ENCODE measurements at regions not wholly inside any gene's neighbourhood (a gene's known extent, or its start where the extent isn't known, plus 50 kb on each side); places are given as distances from the start of the nearest gene placed in this dataset.

DNA sequence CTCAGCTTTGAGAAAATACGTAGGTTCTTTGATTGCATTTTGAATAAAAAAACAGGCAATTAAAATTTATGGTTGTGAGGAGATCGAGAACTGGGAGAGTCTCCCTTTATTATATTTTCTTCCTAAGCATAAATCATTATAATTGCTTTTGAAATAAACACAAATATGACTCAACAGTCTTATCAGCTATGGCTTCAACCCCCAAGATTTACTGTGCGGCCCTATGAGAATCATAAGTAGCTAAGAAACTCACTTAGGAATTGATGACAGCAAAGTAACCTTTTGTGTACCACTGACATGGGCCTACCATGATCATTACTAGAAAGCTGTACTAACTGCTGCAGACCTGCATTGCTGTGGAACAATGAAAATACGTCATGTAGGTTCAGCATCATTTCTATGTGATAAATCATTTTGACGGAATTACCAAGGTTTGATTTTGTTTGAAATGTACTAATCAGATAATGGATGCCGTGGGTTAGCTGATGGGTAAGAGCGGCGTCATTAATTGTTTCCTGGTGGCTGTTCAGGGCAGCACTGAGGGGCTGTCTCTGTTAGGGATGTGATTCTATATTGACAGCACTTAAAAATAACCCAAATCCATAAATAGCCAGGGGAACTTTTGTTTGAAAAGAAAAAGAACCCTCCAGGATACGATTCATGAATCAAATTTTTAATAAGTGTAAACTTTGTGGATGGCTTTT, 51.5 kb upstream of the GPRIN3 start:
- Histone ChIP-seq H3K27ac (no peak overlapping the region), H3K4me3 (ENCODE audit: low read depth, low read length) (no peak overlapping the region), H3K36me3 (replicated peaks) (no peaks in the 10 kb centered on the region), H3K27me3 (replicated peaks) (no peaks in the 10 kb centered on the region)
- in situ Hi-C loops (cut with HindIII; ENCODE audit: low pct_ligation_motif_present, low sequenced_read_pairs), result no loop called here
- TF ChIP-seq, protein P1, sequence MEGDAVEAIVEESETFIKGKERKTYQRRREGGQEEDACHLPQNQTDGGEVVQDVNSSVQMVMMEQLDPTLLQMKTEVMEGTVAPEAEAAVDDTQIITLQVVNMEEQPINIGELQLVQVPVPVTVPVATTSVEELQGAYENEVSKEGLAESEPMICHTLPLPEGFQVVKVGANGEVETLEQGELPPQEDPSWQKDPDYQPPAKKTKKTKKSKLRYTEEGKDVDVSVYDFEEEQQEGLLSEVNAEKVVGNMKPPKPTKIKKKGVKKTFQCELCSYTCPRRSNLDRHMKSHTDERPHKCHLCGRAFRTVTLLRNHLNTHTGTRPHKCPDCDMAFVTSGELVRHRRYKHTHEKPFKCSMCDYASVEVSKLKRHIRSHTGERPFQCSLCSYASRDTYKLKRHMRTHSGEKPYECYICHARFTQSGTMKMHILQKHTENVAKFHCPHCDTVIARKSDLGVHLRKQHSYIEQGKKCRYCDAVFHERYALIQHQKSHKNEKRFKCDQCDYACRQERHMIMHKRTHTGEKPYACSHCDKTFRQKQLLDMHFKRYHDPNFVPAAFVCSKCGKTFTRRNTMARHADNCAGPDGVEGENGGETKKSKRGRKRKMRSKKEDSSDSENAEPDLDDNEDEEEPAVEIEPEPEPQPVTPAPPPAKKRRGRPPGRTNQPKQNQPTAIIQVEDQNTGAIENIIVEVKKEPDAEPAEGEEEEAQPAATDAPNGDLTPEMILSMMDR (IDR thresholded peaks at IDR 0.05; ENCODE audit: low read depth, low read length, missing control alignments), result no peak
- DNase-seq, result no peak

DNA sequence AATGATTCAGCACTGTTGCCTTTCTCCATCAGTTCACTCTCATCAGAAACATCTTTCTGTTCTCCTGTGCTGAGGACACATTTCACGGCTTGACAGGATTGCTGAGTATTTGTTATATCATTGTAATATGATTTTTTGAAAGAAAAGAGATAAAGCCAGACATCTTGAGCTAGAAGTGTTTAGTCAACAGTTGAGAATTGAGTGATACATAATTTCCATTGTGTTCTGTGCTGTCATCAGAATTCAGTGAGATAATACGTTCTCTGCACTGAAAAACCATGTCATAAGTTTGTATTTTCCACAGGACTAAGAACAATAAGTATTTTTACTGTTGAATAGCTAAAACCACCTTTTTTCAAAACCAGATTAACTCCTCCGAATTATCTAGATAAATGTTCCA, 50.2 kb upstream of the GPRIN3 start:
- H3K4me3 ChIP-seq (ENCODE audit: low read depth, low read length), result no peak overlapping the region
- no peaks in the 10 kb centered on the region for H3K36me3 ChIP-seq (replicated peaks)
- no peak for DNase-seq
- no peaks in the 10 kb centered on the region for H3K27me3 ChIP-seq (replicated peaks)
- in situ Hi-C loops (cut with HindIII; ENCODE audit: low pct_ligation_motif_present, low sequenced_read_pairs), result no loop called here
- no peak overlapping the region for H3K27ac ChIP-seq
- TF ChIP-seq, protein P1 (IDR thresholded peaks at IDR 0.05; ENCODE audit: low read depth, low read length, missing control alignments), result no peak

Measured in brain microvascular endothelial cell (primary cell).